Ovary (tissue), 3 donors: ENCODE measurements at regions not wholly inside any gene's neighbourhood (a gene's known extent, or its start where the extent isn't known, plus 50 kb on each side); places are given as distances from the start of the nearest gene placed in this dataset.

Experiments
- EP300 ChIP-seq: sonication (generic); formaldehyde crosslinking; IDR thresholded peaks from one replicate; pipeline ENCODE4 v1.6.1; 2017; ENCODE audit warnings: antibody characterized with exemption
- POLR2A ChIP-seq: fragments of 450-650 bp; IDR thresholded peaks from one replicate; pipeline ENCODE4 v1.6.1; 2017; ENCODE audit warnings: antibody characterized with exemption, mild to moderate bottlenecking, moderate library complexity
- TF ChIP-seq, protein P1 (sequence below), 3 donors: fragments of 450-650 bp in 2 of 3; fragments of 200-600 bp in 1 of 3; IDR thresholded peaks; one replicate each; pipeline versions ENCODE4 v1.5.1 to v1.8.0; 2016 to 2022; ENCODE audit warnings: antibody characterized with exemption in 3 of 3, mild to moderate bottlenecking in 1 of 3
- donor health status: DM: no; HTN: no; CAD: no.

DNA sequence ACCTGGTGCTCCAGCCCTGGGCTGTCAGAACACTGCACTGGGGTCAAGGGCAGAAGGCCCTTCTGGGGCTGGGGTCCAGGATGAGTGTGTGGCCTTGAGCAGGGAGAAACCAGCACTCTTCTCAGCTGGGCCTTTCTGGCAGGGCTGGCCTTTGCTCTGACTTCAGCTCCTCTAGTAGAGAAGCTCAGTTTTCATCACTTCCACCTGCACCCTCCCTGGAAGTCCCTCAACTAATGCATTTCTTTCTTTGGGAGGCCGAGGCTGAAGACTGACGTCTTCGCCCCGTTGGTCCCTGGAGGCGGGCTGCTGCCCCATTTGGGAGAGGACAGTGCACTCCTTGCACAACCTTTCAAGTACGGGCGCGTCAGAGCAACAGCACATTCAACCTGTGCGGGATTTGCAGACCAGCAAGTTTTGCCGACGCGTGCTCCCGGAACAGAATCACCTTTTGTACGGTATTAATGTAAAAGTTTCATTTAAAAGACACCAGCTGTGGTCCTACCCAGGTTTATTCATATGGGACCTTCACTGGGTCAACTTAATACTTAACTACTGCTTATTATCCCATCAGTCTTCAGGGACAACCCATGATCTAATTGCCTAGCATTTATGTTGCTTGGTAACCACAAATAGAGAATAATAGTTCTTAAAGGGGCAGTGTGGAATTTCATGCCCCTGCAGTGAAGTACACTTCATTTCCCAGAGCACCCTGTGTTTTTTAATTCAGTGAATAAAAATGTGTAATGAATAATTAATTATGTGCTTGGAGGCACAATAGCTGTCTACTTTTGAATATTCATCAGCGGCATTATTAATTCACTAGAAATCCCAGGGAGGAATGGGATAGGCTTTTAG is 134.8 kb upstream of the VRK1 start:
- TF ChIP-seq, protein P1, sequence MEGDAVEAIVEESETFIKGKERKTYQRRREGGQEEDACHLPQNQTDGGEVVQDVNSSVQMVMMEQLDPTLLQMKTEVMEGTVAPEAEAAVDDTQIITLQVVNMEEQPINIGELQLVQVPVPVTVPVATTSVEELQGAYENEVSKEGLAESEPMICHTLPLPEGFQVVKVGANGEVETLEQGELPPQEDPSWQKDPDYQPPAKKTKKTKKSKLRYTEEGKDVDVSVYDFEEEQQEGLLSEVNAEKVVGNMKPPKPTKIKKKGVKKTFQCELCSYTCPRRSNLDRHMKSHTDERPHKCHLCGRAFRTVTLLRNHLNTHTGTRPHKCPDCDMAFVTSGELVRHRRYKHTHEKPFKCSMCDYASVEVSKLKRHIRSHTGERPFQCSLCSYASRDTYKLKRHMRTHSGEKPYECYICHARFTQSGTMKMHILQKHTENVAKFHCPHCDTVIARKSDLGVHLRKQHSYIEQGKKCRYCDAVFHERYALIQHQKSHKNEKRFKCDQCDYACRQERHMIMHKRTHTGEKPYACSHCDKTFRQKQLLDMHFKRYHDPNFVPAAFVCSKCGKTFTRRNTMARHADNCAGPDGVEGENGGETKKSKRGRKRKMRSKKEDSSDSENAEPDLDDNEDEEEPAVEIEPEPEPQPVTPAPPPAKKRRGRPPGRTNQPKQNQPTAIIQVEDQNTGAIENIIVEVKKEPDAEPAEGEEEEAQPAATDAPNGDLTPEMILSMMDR (IDR thresholded peaks at IDR 0.05): no peak
- TF ChIP-seq POLR2A: no peak
- TF ChIP-seq EP300: no peak
